Fibroblast of villous mesenchyme (primary cell): ENCODE measurements at regions not wholly inside any gene's neighbourhood (a gene's known extent, or its start where the extent isn't known, plus 50 kb on each side); places are given as distances from the start of the nearest gene placed in this dataset.

Experiments
- DNase-seq: peaks from one replicate; pipeline ENCODE4 v3.0.0-alpha.2; 2010; ENCODE audit warnings: low read depth
- H3K4me3 ChIP-seq: 2 replicates; pipeline ENCODE4 v1.5.1; 2011; ENCODE audit warnings: low read depth, mild to moderate bottlenecking, low read length
- CTCF ChIP-seq: IDR thresholded peaks from 2 replicates; pipeline ENCODE4 v1.5.1; 2012; ENCODE audit warnings: low read depth, mild to moderate bottlenecking, low read length; ENCODE audit not compliant: insufficient read depth

- no peak for TF ChIP-seq CTCF
- DNase-seq, result no peak
- H3K4me3 ChIP-seq, result no peak overlapping the region
These were observed 301.9 kb upstream of the SALL3 start for GRCh38 chr18:78677483-78678317.

- no peak for DNase-seq
- no peak for TF ChIP-seq CTCF
- H3K4me3 ChIP-seq, result no peak overlapping the region
These were observed 301.3 kb upstream of the SALL3 start for GRCh38 chr18:78678318-78678695.

- TF ChIP-seq CTCF, result no peak
- DNase-seq, result no peak
- H3K4me3 ChIP-seq, result no peak overlapping the region
These were observed 300.6 kb upstream of the SALL3 start for GRCh38 chr18:78679031-78679430.

GRCh38 chr18:78679613-78680260, 299.9 kb upstream of the SALL3 start:
- no peak overlapping the region for H3K4me3 ChIP-seq
- TF ChIP-seq CTCF, result no peak
- no peak for DNase-seq

GRCh38 chr18:78681396-78681795, 298.2 kb upstream of the SALL3 start:
- H3K4me3 ChIP-seq, result no peak overlapping the region
- no peak for DNase-seq
- TF ChIP-seq CTCF, result no peak

GRCh38 chr18:78681934-78682333, 297.7 kb upstream of the SALL3 start:
- TF ChIP-seq CTCF, result no peak
- DNase-seq, result no peak
- H3K4me3 ChIP-seq, result no peak overlapping the region
